ENCODE measurements at regions not wholly inside any gene's neighbourhood (a gene's known extent, or its start where the extent isn't known, plus 50 kb on each side); places are given as distances from the start of the nearest gene placed in this dataset.

DNA sequence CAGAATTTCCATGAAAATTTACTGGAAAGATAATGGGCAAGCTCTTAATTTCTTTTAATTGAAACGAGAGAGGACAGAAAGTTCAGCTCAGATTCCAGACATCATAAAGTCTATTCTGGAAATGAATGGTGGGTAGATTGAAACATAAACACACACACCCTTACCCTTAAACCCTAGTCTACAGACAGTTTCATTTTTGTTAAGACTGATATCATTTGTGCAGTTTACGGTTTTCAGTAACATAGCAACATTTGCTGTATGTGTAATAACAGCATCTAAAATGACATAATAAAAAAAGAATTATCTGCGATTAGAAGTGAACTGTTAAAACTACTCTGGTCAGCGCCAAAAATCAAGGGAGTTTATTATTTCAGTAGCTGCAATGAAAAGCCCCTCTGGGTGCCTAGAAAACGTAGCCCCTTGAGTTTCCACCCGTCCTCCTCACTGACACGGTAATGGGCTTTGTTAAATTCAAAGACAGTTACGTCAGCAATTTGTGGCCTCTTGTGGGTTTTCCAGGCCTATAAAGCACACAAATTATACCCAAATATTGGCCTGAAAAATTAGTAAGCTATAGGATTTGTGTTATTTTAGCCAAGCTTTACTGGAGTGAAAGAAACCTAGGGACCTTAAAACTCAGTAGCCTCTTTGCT is 520.6 kb upstream of the SOX9 start:
- H3K36me3 ChIP-seq (ENCODE audit: insufficient read depth, low read length) = no peaks in the 10 kb centered on the region
- no peak overlapping the region for H3K27ac ChIP-seq (ENCODE audit: low read depth, low read length, poor library complexity, severe bottlenecking)
- H2AFZ ChIP-seq (ENCODE audit: low read length) = no peak overlapping the region
- no peak overlapping the region for H3K9ac ChIP-seq (ENCODE audit: low read length)
- H3K4me3 ChIP-seq (ENCODE audit: low read depth, low read length, poor library complexity, severe bottlenecking) = no peak overlapping the region
- no peaks in the 10 kb centered on the region for H3F3A ChIP-seq (ENCODE audit: insufficient read depth, low read length)
- TF ChIP-seq EZH2 (IDR thresholded peaks at IDR 0.05; ENCODE audit: borderline replicate concordance, low read length) = no peak
- no peak for TF ChIP-seq CTCF (IDR thresholded peaks at IDR 0.05; ENCODE audit: low read length)
- H3K4me1 ChIP-seq (ENCODE audit: insufficient read depth, low read length, severe bottlenecking) = no peaks in the 10 kb centered on the region
- no peaks in the 10 kb centered on the region for H3K79me2 ChIP-seq (ENCODE audit: insufficient read depth, low read length)
- H3K27me3 ChIP-seq (ENCODE audit: insufficient read depth, low read length) = no peaks in the 10 kb centered on the region
- H3K9me3 ChIP-seq (ENCODE audit: low read length) = no peaks in the 10 kb centered on the region
- no peaks in the 10 kb centered on the region for H4K20me1 ChIP-seq (ENCODE audit: insufficient read depth, low read length)
- no peaks in the 10 kb centered on the region for H3K9me2 ChIP-seq (ENCODE audit: low read depth, low read length)
- no peak overlapping the region for H3K4me2 ChIP-seq (ENCODE audit: low read length)

GRCh38 chr17:71601894-71602504 is 518.8 kb upstream of the SOX9 start:
- H4K20me1 ChIP-seq (ENCODE audit: insufficient read depth, low read length) = no peaks in the 10 kb centered on the region
- no peak overlapping the region for H3K4me3 ChIP-seq (ENCODE audit: low read depth, low read length, poor library complexity, severe bottlenecking)
- H3K9me2 ChIP-seq (ENCODE audit: low read depth, low read length) = no peaks in the 10 kb centered on the region
- no peak overlapping the region for H3K27ac ChIP-seq (ENCODE audit: low read depth, low read length, poor library complexity, severe bottlenecking)
- TF ChIP-seq CTCF (IDR thresholded peaks at IDR 0.05; ENCODE audit: low read length) (no peak), EZH2 (IDR thresholded peaks at IDR 0.05; ENCODE audit: borderline replicate concordance, low read length) (no peak)
- H3F3A ChIP-seq (ENCODE audit: insufficient read depth, low read length) = no peaks in the 10 kb centered on the region
- no peak overlapping the region for H3K9ac ChIP-seq (ENCODE audit: low read length)
- H3K4me2 ChIP-seq (ENCODE audit: low read length) = no peak overlapping the region
- H3K36me3 ChIP-seq (ENCODE audit: insufficient read depth, low read length) = no peaks in the 10 kb centered on the region
- no peaks in the 10 kb centered on the region for H3K27me3 ChIP-seq (ENCODE audit: insufficient read depth, low read length)
- H3K4me1 ChIP-seq (ENCODE audit: insufficient read depth, low read length, severe bottlenecking) = no peaks in the 10 kb centered on the region
- no peaks in the 10 kb centered on the region for H3K79me2 ChIP-seq (ENCODE audit: insufficient read depth, low read length)
- no peaks in the 10 kb centered on the region for H3K9me3 ChIP-seq (ENCODE audit: low read length)
- no peak overlapping the region for H2AFZ ChIP-seq (ENCODE audit: low read length)

DNA sequence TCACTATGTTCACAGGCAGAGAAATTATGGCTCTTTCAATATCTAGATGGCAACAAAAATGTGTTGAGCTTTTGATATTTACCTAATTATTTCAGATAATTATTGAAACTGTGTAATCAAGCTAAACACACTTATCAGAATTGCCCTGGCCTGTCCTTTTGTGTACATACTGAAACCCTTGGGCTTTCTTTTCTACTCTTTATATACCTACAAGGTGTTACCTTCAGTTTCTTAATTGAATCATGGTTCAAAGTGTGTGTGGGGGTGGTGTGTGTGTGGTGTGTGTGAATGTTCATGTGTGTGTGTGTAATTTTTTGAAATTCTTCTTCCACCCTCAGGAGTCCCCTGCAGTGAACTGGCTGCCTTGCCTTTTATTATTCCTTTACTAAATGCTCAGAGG is 506.8 kb upstream of the SOX9 start:
- Histone ChIP-seq H3K9ac (ENCODE audit: low read length) (no peak overlapping the region), H3K27me3 (ENCODE audit: insufficient read depth, low read length) (no peaks in the 10 kb centered on the region), H3K79me2 (ENCODE audit: insufficient read depth, low read length) (no peaks in the 10 kb centered on the region), H3K9me2 (ENCODE audit: low read depth, low read length) (no peaks in the 10 kb centered on the region), H3F3A (ENCODE audit: insufficient read depth, low read length) (no peaks in the 10 kb centered on the region), H3K4me2 (ENCODE audit: low read length) (no peak overlapping the region), H4K20me1 (ENCODE audit: insufficient read depth, low read length) (no peaks in the 10 kb centered on the region), H3K4me3 (ENCODE audit: low read depth, low read length, poor library complexity, severe bottlenecking) (no peak overlapping the region), H3K4me1 (ENCODE audit: insufficient read depth, low read length, severe bottlenecking) (no peaks in the 10 kb centered on the region), H3K27ac (ENCODE audit: low read depth, low read length, poor library complexity, severe bottlenecking) (no peak overlapping the region), H3K36me3 (ENCODE audit: insufficient read depth, low read length) (no peaks in the 10 kb centered on the region), H3K9me3 (ENCODE audit: low read length) (no peaks in the 10 kb centered on the region), H2AFZ (ENCODE audit: low read length) (no peak overlapping the region)
- TF ChIP-seq CTCF (IDR thresholded peaks at IDR 0.05; ENCODE audit: low read length) (no peak), EZH2 (IDR thresholded peaks at IDR 0.05; ENCODE audit: borderline replicate concordance, low read length) (no peak)

All from OCI-LY1 (cell line).